Panc1 (cell line): ENCODE measurements at regions not wholly inside any gene's neighbourhood (a gene's known extent, or its start where the extent isn't known, plus 50 kb on each side); places are given as distances from the start of the nearest gene placed in this dataset.

ENCODE experiments used
- POLR2AphosphoS5 ChIP-seq: IDR thresholded peaks from 2 replicates; pipeline ENCODE4 v1.6.1; 2012; ENCODE audit warnings: mild to moderate bottlenecking, low read depth, low read length, moderate library complexity
- SIN3A ChIP-seq: IDR thresholded peaks from 2 replicates; pipeline ENCODE4 v1.6.1; 2012; ENCODE audit warnings: low read depth, mild to moderate bottlenecking, low read length, moderate library complexity, borderline replicate concordance; ENCODE audit not compliant: insufficient read depth
- TF ChIP-seq, protein P1 (sequence below): fragments of 450-650 bp; IDR thresholded peaks from 2 replicates; pipeline ENCODE4 v1.5.1; 2017; ENCODE audit warnings: mild to moderate bottlenecking

DNA sequence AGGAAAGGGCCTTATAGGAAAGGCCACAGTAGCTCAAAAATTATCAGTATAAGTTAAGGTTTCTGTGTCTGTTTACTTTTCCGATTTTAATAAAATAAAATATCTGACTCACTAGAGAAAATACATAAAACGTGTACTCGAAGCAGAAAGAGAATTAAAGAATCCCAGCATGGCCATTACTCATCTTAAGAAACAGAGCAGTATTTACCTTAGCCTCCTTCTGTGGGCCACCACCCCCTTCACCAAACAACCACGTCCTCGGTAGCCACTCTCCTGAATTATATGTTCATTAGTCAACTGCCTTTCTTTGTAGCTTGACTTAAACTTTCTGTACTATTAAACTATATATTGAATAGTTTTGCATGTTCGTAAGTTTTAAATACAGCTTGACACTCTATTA lies 72.2 kb upstream of the SPTLC3 start:
- TF ChIP-seq, protein P1, sequence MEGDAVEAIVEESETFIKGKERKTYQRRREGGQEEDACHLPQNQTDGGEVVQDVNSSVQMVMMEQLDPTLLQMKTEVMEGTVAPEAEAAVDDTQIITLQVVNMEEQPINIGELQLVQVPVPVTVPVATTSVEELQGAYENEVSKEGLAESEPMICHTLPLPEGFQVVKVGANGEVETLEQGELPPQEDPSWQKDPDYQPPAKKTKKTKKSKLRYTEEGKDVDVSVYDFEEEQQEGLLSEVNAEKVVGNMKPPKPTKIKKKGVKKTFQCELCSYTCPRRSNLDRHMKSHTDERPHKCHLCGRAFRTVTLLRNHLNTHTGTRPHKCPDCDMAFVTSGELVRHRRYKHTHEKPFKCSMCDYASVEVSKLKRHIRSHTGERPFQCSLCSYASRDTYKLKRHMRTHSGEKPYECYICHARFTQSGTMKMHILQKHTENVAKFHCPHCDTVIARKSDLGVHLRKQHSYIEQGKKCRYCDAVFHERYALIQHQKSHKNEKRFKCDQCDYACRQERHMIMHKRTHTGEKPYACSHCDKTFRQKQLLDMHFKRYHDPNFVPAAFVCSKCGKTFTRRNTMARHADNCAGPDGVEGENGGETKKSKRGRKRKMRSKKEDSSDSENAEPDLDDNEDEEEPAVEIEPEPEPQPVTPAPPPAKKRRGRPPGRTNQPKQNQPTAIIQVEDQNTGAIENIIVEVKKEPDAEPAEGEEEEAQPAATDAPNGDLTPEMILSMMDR: no peak
- TF ChIP-seq SIN3A: no peak
- no peak for TF ChIP-seq POLR2AphosphoS5
